Parathyroid adenoma (tissue), 2 donors: ENCODE measurements at regions not wholly inside any gene's neighbourhood (a gene's known extent, or its start where the extent isn't known, plus 50 kb on each side); places are given as distances from the start of the nearest gene placed in this dataset.

Source experiments
- H2AFZ ChIP-seq: fragments of 300-600 bp; sonication (generic); one replicate; pipeline ENCODE4 v1.7.0; 2017; ENCODE audit warnings: antibody characterized with exemption, mild to moderate bottlenecking
- H3K27ac ChIP-seq: fragments of 300-600 bp; sonication (generic); one replicate; pipeline ENCODE4 v1.7.0; 2017
- H3K27me3 ChIP-seq: fragments of 300-600 bp; sonication (generic); one replicate; pipeline ENCODE4 v1.7.0; 2017; ENCODE audit warnings: low read length; ENCODE audit not compliant: control insufficient read depth, insufficient read depth
- H3K36me3 ChIP-seq: fragments of 300-600 bp; sonication (generic); one replicate; pipeline ENCODE4 v1.7.0; 2017; ENCODE audit warnings: low read length; ENCODE audit not compliant: control insufficient read depth, insufficient read depth
- H3K4me1 ChIP-seq: fragments of 300-600 bp; sonication (generic); one replicate; pipeline ENCODE4 v1.7.0; 2017; ENCODE audit warnings: control low read depth
- H3K4me2 ChIP-seq: fragments of 300-600 bp; sonication (generic); one replicate; pipeline ENCODE4 v1.7.0; 2017; ENCODE audit warnings: low read length
- H3K4me3 ChIP-seq: fragments of 300-600 bp; sonication (generic); one replicate; pipeline ENCODE4 v1.7.0; 2017; ENCODE audit warnings: low read depth, low read length
- H3K79me2 ChIP-seq: fragments of 300-600 bp; sonication (generic); one replicate; pipeline ENCODE4 v1.7.0; 2017; ENCODE audit warnings: control low read depth
- H3K9ac ChIP-seq: fragments of 300-600 bp; sonication (generic); one replicate; pipeline ENCODE4 v1.7.0; 2017; ENCODE audit warnings: mild to moderate bottlenecking
- H3K9me3 ChIP-seq: fragments of 300-600 bp; sonication (generic); one replicate; pipeline ENCODE4 v1.7.0; 2017; ENCODE audit warnings: low read length; ENCODE audit not compliant: control insufficient read depth
- TF ChIP-seq, protein P1 (sequence below): fragments of 300-600 bp; sonication (generic); IDR thresholded peaks from one replicate; pipeline ENCODE4 v1.7.0; 2017; ENCODE audit warnings: antibody characterized with exemption, mild to moderate bottlenecking
- donor health status: primary hyperparathyroidism.

GRCh38 chr9:28050941-28051340, 477.7 kb upstream of the C9orf72 start:
- TF ChIP-seq, protein P1, sequence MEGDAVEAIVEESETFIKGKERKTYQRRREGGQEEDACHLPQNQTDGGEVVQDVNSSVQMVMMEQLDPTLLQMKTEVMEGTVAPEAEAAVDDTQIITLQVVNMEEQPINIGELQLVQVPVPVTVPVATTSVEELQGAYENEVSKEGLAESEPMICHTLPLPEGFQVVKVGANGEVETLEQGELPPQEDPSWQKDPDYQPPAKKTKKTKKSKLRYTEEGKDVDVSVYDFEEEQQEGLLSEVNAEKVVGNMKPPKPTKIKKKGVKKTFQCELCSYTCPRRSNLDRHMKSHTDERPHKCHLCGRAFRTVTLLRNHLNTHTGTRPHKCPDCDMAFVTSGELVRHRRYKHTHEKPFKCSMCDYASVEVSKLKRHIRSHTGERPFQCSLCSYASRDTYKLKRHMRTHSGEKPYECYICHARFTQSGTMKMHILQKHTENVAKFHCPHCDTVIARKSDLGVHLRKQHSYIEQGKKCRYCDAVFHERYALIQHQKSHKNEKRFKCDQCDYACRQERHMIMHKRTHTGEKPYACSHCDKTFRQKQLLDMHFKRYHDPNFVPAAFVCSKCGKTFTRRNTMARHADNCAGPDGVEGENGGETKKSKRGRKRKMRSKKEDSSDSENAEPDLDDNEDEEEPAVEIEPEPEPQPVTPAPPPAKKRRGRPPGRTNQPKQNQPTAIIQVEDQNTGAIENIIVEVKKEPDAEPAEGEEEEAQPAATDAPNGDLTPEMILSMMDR = no peak
- Histone ChIP-seq H3K36me3 (no peaks in the 10 kb centered on the region), H3K4me1 (no peaks in the 10 kb centered on the region), H3K79me2 (no peaks in the 10 kb centered on the region), H3K27ac (no peak overlapping the region), H3K9me3 (no peaks in the 10 kb centered on the region), H3K9ac (no peak overlapping the region), H3K4me2 (no peak overlapping the region), H2AFZ (no peak overlapping the region), H3K4me3 (no peak overlapping the region), H3K27me3 (no peaks in the 10 kb centered on the region)

GRCh38 chr9:28051559-28052503, 478.6 kb upstream of the C9orf72 start:
- Histone ChIP-seq H3K36me3 (no peaks in the 10 kb centered on the region), H2AFZ (no peak overlapping the region), H3K27me3 (no peaks in the 10 kb centered on the region), H3K79me2 (no peaks in the 10 kb centered on the region), H3K27ac (no peak overlapping the region), H3K4me2 (no peak overlapping the region), H3K9me3 (no peaks in the 10 kb centered on the region), H3K9ac (no peak overlapping the region), H3K4me1 (no peaks in the 10 kb centered on the region), H3K4me3 (no peak overlapping the region)
- TF ChIP-seq, protein P1 = no peak

DNA sequence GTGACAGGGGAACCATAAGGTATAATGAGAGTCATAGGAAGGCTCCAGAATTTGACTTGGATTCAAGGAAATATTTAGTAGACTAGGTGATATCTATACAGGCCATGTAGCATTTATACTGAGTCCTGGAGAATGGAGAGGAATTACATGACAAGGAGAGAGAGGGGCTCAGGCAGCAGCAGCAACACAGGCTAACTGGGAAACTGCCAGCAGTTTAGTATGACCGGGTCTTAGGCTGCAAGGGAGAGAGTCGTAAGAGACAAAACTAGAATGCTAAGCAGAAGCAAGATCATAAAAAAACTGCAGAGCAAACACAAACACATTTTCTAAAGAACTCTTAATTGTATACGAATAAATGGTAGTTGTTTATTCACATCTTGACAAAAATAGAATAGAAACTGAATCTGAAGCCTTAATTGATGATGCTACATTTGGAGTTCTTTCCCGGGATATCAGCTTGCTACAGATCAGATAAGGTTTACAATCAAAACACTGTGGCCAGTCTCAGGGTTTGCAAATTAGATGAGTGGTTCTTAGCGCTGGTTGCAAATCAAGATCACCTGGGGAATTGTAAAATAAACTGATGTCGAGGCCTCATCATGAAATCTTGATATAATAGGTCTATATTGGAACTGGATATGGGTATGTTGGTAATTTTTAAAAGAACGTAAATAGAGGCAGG, 480.0 kb upstream of the C9orf72 start:
- Histone ChIP-seq H3K4me3 (no peak overlapping the region), H3K9me3 (no peaks in the 10 kb centered on the region), H3K27me3 (no peaks in the 10 kb centered on the region), H3K4me1 (no peaks in the 10 kb centered on the region), H3K9ac (no peak overlapping the region), H3K36me3 (no peaks in the 10 kb centered on the region), H3K4me2 (no peak overlapping the region), H2AFZ (no peak overlapping the region), H3K27ac (no peak overlapping the region), H3K79me2 (no peaks in the 10 kb centered on the region)
- TF ChIP-seq, protein P1 = no peak

DNA sequence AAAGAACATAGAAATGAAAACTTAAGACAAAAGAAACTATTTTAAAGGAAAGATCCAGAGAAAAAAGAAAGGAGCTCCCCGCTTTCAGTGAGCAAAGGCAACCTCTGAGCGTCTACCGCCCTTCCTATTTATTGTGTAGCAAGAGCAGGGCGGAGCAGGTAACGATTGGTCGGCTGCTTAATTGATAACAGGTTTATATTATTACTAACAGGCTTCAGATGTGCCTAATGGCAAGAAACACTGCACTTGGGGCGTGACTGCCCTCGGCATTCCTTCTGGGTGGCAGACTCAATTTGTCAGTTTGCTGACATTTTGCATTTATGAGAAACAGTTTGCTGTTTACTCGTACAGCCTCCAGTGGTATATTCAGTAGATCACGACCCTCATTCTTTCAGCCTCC, 482.7 kb upstream of the C9orf72 start:
- no peaks in the 10 kb centered on the region for H3K4me1 ChIP-seq
- no peak overlapping the region for H2AFZ ChIP-seq
- no peak overlapping the region for H3K27ac ChIP-seq
- TF ChIP-seq, protein P1 = no peak
- H3K9me3 ChIP-seq = no peaks in the 10 kb centered on the region
- H3K4me2 ChIP-seq = no peak overlapping the region
- no peaks in the 10 kb centered on the region for H3K36me3 ChIP-seq
- no peaks in the 10 kb centered on the region for H3K79me2 ChIP-seq
- H3K4me3 ChIP-seq = no peak overlapping the region
- no peaks in the 10 kb centered on the region for H3K27me3 ChIP-seq
- no peak overlapping the region for H3K9ac ChIP-seq
